HG03039 (cell line): ENCODE measurements at regions not wholly inside any gene's neighbourhood (a gene's known extent, or its start where the extent isn't known, plus 50 kb on each side); places are given as distances from the start of the nearest gene placed in this dataset.

Experiments used
- ATAC-seq: cut with Tn5 transposase; IDR thresholded peaks from one replicate; pipeline ENCODE4 v1.9.1; 2021; ENCODE audit warnings: mild to moderate bottlenecking, moderate library complexity; ENCODE audit not compliant: unreplicated experiment

GRCh38 chr4:81526706-81527105 lies 55.0 kb upstream of the RASGEF1B start:
- no peak for ATAC-seq

- ATAC-seq = no peak
Observed at GRCh38 chr4:81523672-81524327, 52.1 kb upstream of the RASGEF1B start.

- no peak for ATAC-seq
Observed at GRCh38 chr4:81522711-81523110, 51.0 kb upstream of the RASGEF1B start.

GRCh38 chr4:81521708-81522107 lies 50.0 kb upstream of the RASGEF1B start:
- no peak for ATAC-seq
